C4-2B (cell line): ENCODE measurements at regions not wholly inside any gene's neighbourhood (a gene's known extent, or its start where the extent isn't known, plus 50 kb on each side); places are given as distances from the start of the nearest gene placed in this dataset.

Experiments
- H3K27ac ChIP-seq: fragments of 450-650 bp; 2 replicates; pipeline ENCODE4 v1.5.1; 2017
- CTCF ChIP-seq: fragments of 450-650 bp; conservative IDR thresholded peaks from 2 replicates; pipeline ENCODE4 v1.5.1; 2017; ENCODE audit warnings: mild to moderate bottlenecking
- ZFX ChIP-seq: fragments of 450-650 bp; IDR thresholded peaks from 2 replicates; pipeline ENCODE4 v1.6.1; 2017

GRCh38 chr3:65233561-65233960 lies 545.8 kb upstream of the ADAMTS9 start:
- no peak for TF ChIP-seq ZFX
- H3K27ac ChIP-seq, result no peak overlapping the region

- H3K27ac ChIP-seq, result no peak overlapping the region
- TF ChIP-seq CTCF (no peak), ZFX (no peak)
Observed at GRCh38 chr3:65231544-65231943, 543.7 kb upstream of the ADAMTS9 start.

GRCh38 chr3:65230261-65231139 lies 542.7 kb upstream of the ADAMTS9 start:
- H3K27ac ChIP-seq, result no peak overlapping the region
- TF ChIP-seq CTCF (no peak), ZFX (no peak)

GRCh38 chr3:65226287-65226686 lies 538.5 kb upstream of the ADAMTS9 start:
- TF ChIP-seq ZFX, result no peak
- TF ChIP-seq CTCF, result no peak
- no peak overlapping the region for H3K27ac ChIP-seq

- H3K27ac ChIP-seq, result no peak overlapping the region
- no peak for TF ChIP-seq ZFX
- TF ChIP-seq CTCF, result no peak
Observed at GRCh38 chr3:65210026-65210814, 522.4 kb upstream of the ADAMTS9 start.

GRCh38 chr3:65202395-65202794 lies 514.6 kb upstream of the ADAMTS9 start:
- no peak overlapping the region for H3K27ac ChIP-seq
- no peak for TF ChIP-seq CTCF
- no peak for TF ChIP-seq ZFX

GRCh38 chr3:65201926-65202325 lies 514.1 kb upstream of the ADAMTS9 start:
- H3K27ac ChIP-seq, result no peak overlapping the region

GRCh38 chr3:65200310-65200970 lies 512.6 kb upstream of the ADAMTS9 start:
- no peak overlapping the region for H3K27ac ChIP-seq
- TF ChIP-seq CTCF, result no peak
- no peak for TF ChIP-seq ZFX

More at GRCh38 chr3:65201926-65202325, 514.1 kb upstream of the ADAMTS9 start:
- no peak for TF ChIP-seq ZFX
